ENCODE measurements at regions not wholly inside any gene's neighbourhood (a gene's known extent, or its start where the extent isn't known, plus 50 kb on each side); places are given as distances from the start of the nearest gene placed in this dataset.
"Not testable (repeated sequence)": the region's sequence is repeated elsewhere in the genome, so short reads cannot be mapped to it uniquely, and the experiment has no call there.

- DNase-seq, result peak; percentile 68
Observed at GRCh38 chr16:22436823-22437652, 62.6 kb upstream of the CDR2 start.

GRCh38 chr16:22436326-22436822, 62.0 kb upstream of the CDR2 start:
- not testable (repeated sequence) for DNase-seq

GRCh38 chr16:22431314-22431713, 56.9 kb upstream of the CDR2 start:
- DNase-seq, result not testable (repeated sequence)

DNA sequence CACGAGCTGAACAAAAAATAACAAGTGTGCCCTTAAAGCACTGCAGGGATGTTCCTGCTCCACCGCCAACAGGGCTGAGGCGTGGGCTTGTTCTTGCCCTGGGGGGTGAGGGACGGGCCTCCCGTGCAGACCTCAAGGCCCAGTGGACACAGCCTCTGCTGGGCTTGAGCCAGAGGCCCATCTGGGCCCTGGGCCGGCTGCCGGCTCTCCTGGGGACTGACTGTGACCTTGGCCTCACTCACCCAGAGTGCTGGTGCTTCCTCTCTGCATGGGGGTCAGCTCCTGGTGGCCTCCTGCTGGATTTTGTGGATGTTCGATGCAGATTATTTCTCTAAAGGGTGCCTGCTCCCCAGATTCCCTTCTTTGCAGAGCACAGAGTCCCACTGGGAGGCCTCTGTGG, 54.2 kb upstream of the CDR2 start:
- DNase-seq, result no peak

DNA sequence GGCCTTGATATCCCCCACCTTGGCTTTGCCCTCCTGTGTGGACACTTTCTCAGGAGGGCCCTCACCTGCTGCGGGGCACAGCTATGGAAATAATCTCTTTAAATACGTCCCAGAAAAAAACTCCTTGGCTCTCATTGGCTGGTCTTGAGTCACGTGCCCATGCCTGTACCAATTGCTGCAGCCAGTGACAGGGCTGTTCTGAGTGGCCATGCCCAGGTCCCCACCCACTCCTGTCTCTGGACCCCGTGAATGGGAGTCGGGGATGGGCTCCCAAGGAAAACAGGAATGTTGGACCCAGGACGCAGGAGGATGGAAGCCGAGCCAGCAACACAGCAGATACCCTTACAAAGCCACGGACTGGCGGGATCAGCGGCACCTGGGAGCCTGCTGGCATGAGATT, 53.1 kb upstream of the CDR2 start:
- no peak for DNase-seq

- no peak for DNase-seq
Observed at GRCh38 chr16:22425847-22426246, 51.4 kb upstream of the CDR2 start.

DNA sequence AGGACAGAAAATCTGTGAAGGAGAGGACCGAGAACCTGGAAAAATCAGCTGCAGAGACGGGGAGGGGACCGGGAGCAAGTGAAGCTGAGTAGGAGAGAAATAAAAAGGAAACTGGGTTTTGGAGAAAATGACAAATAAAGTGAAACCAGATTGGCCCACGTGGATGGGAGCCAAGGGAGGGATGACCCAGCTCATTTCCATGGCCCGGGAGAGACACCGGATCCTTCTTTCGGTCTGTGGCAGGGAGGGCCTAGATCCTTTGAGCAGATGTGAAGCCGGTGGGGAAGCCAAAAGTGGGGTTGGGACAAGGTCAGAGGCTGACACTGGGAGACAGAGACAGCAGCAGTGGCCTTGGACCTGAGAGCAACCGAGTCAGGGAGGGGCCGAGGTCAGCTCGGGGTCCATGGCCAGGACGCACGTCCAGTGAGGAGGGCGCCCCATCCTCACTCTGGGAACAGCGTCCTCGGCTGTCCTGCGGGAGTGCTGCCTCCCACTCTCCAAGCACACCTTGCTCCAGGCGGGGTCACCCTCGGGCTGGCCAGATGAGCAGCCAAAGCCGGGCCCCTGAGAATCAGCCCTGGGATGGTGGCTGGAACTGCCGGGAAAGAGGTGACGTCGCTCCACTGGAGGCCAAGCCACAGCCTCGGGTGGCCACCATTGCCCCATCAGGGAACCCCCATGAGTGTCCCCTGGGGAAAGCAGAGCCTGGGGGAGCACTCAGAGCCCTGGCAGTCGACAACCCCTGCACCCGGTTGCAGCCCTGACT, 50.8 kb upstream of the CDR2 start:
- peak; percentile 70 for DNase-seq

DNA sequence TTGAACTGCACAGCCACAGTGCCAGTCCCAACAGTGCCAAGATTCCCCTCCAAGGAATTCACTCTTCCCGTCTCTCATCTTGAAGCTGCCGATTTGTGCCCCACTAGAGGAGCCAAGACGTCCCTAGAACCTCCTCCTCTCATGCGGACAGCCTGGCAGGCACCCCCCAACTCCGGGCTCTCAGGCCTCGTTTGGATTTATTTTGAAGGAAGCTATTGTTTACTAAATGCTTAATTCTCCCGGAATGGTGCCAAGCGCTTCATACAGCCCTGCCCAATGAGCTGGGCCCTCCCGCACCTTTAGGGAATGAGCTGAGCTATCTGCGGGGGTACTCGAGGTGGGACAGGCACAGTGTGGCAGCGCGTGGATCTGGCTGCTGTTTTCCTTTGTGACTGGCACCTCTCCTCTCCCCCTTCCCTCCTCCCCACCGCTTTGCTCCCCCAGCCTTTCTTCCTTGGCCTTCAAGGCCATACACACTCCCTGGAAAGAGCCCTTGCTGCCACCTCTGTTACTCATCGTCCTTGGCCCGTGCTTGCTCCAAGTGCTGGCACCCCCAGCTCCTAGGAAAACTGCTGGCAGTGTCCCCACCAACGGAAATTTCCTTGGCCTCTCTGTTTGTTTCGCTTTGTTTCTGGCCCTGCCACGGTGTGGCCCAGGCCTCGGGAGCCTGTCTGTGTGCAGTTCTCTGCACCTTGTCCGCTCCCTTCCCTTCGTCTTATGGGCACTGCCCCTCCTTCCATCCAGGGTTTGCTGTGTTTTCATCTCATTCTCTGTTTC, 49.9 kb upstream of the CDR2 start:
- peak; percentile 26 for DNase-seq

All from fibroblast of skin of right quadriceps (primary cell).